ENCODE measurements at regions not wholly inside any gene's neighbourhood (a gene's known extent, or its start where the extent isn't known, plus 50 kb on each side); places are given as distances from the start of the nearest gene placed in this dataset.
"Not testable (repeated sequence)": the region's sequence is repeated elsewhere in the genome, so short reads cannot be mapped to it uniquely, and the experiment has no call there.

DNA sequence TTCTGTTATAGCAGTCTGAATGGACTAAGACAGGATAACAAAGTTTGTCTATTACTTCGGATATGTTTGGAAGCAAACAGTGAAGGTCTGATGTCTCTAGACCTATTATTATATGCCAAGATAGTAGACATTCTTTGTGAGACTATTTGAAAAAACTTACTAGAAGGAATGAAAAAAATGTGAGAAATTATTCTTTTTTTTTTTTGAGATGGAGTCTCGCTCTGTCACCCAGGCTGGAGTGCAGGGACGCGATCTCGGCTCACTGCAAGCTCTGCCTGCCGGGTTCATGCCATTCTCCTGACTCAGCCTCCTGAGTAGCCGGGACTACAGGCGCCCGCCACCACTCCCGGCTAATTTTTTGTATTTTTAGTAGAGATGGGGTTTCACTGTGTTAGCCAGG, 690.7 kb upstream of the SLC35B3 start:
- not testable (repeated sequence) for TF ChIP-seq POLR2A (IDR thresholded peaks at IDR 0.05; ENCODE audit: low read depth, low read length); EZH2 (IDR thresholded peaks at IDR 0.05; ENCODE audit: borderline replicate concordance, low read depth, low read length, severe bottlenecking); POLR2AphosphoS5 (IDR thresholded peaks at IDR 0.05; ENCODE audit: insufficient read depth, low read depth, low read length)
- TF ChIP-seq, protein P1, sequence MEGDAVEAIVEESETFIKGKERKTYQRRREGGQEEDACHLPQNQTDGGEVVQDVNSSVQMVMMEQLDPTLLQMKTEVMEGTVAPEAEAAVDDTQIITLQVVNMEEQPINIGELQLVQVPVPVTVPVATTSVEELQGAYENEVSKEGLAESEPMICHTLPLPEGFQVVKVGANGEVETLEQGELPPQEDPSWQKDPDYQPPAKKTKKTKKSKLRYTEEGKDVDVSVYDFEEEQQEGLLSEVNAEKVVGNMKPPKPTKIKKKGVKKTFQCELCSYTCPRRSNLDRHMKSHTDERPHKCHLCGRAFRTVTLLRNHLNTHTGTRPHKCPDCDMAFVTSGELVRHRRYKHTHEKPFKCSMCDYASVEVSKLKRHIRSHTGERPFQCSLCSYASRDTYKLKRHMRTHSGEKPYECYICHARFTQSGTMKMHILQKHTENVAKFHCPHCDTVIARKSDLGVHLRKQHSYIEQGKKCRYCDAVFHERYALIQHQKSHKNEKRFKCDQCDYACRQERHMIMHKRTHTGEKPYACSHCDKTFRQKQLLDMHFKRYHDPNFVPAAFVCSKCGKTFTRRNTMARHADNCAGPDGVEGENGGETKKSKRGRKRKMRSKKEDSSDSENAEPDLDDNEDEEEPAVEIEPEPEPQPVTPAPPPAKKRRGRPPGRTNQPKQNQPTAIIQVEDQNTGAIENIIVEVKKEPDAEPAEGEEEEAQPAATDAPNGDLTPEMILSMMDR (IDR thresholded peaks at IDR 0.05; ENCODE audit: extremely low read depth in 1 of 2, insufficient read depth in 1 of 2, low read depth in 1 of 2, low read length in 2 of 2): not testable (repeated sequence)
- TF ChIP-seq, protein P2, sequence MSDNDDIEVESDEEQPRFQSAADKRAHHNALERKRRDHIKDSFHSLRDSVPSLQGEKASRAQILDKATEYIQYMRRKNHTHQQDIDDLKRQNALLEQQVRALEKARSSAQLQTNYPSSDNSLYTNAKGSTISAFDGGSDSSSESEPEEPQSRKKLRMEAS (IDR thresholded peaks at IDR 0.05; ENCODE audit: insufficient read depth, insufficient read length): not testable (repeated sequence)
